HepG2 (cell line): ENCODE measurements at regions not wholly inside any gene's neighbourhood (a gene's known extent, or its start where the extent isn't known, plus 50 kb on each side); places are given as distances from the start of the nearest gene placed in this dataset.

ENCODE experiments used
- ATAC-seq: fragments of 200-7000 bp; cut with Tn5 transposase; 3 replicates; pipeline ENCODE4 v1.9.1; 2020; ENCODE audit warnings: mild to moderate bottlenecking, moderate library complexity
- BruUV-seq: library from RNA; stranded (reverse); fragments of 400-500 nt; replicated peaks from 2 replicates; lab custom pipeline; 2021; lab: Mats Ljungman, UMichigan
- CTCF ChIA-PET: fragments of 300-600 bp; formaldehyde crosslinking; extraction: SDS; loops from one replicate; lab custom pipeline; 2021; ENCODE audit warnings: low total read pairs, inconsistent platforms, low intra/inter-chr PET ratio; lab: Yijun Ruan, JAX
- POLR2A ChIA-PET: fragments of 350-600 bp; sonication (Branson Sonifier 250); formaldehyde crosslinking; loops from one replicate; lab custom pipeline; 2020; ENCODE audit warnings: antibody characterized with exemption, inconsistent platforms; lab: Yijun Ruan, JAX
- DNase-seq: peaks from one replicate; pipeline ENCODE4 v3.0.0-alpha.2; 2015; ENCODE audit warnings: low spot score
- FAIRE-seq: peaks from 3 replicates; lab custom pipeline; 2011; peaks lifted over from hg19 to GRCh38; lab: Jason Lieb, UNC
- H2AFZ ChIP-seq: one replicate; pipeline ENCODE4 v1.6.1; 2011; ENCODE audit warnings: low read length, inconsistent platforms
- H3K27ac ChIP-seq: fragments of 300-600 bp; 3 replicates; pipeline ENCODE4 v1.8.0; 2011; ENCODE audit warnings: mixed run types, mild to moderate bottlenecking, mixed read lengths, low read length, inconsistent platforms; ENCODE audit not compliant: insufficient read depth; ENCODE audit errors: extremely low read length
- H3K27me3 ChIP-seq, 2 experiments: fragments of 200-600 bp in 1 of 2; 2 replicates in 1 of 2; 3 replicates in 1 of 2; pipeline versions ENCODE4 v1.6.0 to v1.8.0; 2011; ENCODE audit warnings: low read length in 2 of 2, mild to moderate bottlenecking in 2 of 2, moderate library complexity in 2 of 2, inconsistent platforms in 1 of 2; ENCODE audit not compliant: insufficient read depth in 2 of 2, control insufficient read depth in 1 of 2
- H3K36me3 ChIP-seq, 2 experiments: fragments of 200-600 bp in 1 of 2; replicated peaks in 1 of 2; 2 replicates in 1 of 2; 3 replicates in 1 of 2; pipeline versions ENCODE4 v1.5.1 to v1.8.0; 2011; ENCODE audit warnings: low read length in 2 of 2, inconsistent platforms in 1 of 2; ENCODE audit not compliant: insufficient read depth in 2 of 2, control insufficient read depth in 1 of 2
- H3K4me1 ChIP-seq: 2 replicates; pipeline ENCODE4 v1.5.1; 2012; ENCODE audit warnings: low read length, inconsistent platforms; ENCODE audit not compliant: insufficient read depth
- H3K4me2 ChIP-seq: 2 replicates; pipeline ENCODE4 v1.6.0; 2011; ENCODE audit warnings: low read depth, low read length, inconsistent platforms
- H3K4me3 ChIP-seq, 3 experiments: fragments of 200-600 bp in 1 of 3; sonication (generic), shearing (Covaris generic) in 1 of 3; replicated peaks in 1 of 3; 2 replicates each; pipeline ENCODE4 v1.5.1; 2011 to 2016; ENCODE audit warnings: low read length in 3 of 3, inconsistent platforms in 2 of 3, low read depth in 2 of 3, mild to moderate bottlenecking in 2 of 3, control low read depth in 1 of 3, mixed read lengths in 1 of 3; ENCODE audit not compliant: insufficient read depth in 1 of 3
- H3K79me2 ChIP-seq: one replicate; pipeline ENCODE4 v1.6.1; 2011; ENCODE audit warnings: low read length, inconsistent platforms; ENCODE audit not compliant: insufficient read depth
- H3K9ac ChIP-seq: 2 replicates; pipeline ENCODE4 v1.6.0; 2011; ENCODE audit warnings: mild to moderate bottlenecking, low read depth, low read length, inconsistent platforms; ENCODE audit not compliant: insufficient read depth
- H3K9me3 ChIP-seq: 2 replicates; pipeline ENCODE4 v1.5.1; 2012; ENCODE audit warnings: mild to moderate bottlenecking, low read length
- H4K20me1 ChIP-seq: 2 replicates; pipeline ENCODE4 v1.6.0; 2011; ENCODE audit warnings: inconsistent platforms, mild to moderate bottlenecking, low read length, moderate library complexity; ENCODE audit not compliant: insufficient read depth
- HMGXB4 ChIP-seq, 2 experiments: sonication (generic) in 1 of 2; formaldehyde crosslinking in 1 of 2; IDR thresholded peaks; 2 replicates each; pipeline versions ENCODE4 v1.4.0 to v1.6.1; 2018 to 2020; ENCODE audit warnings: missing genetic modification reagents in 2 of 2, borderline replicate concordance in 1 of 2, low read depth in 1 of 2, mild to moderate bottlenecking in 1 of 2, missing biosample characterization in 1 of 2
- NFYB ChIP-seq: sonication (generic); formaldehyde crosslinking; IDR thresholded peaks from 2 replicates; pipeline ENCODE4 v1.4.0; 2020; ENCODE audit warnings: missing genetic modification reagents
- TGIF2 ChIP-seq: IDR thresholded peaks from 2 replicates; pipeline ENCODE4 v1.6.1; 2016; ENCODE audit warnings: control low read depth, missing compliant biosample characterization
- ZBTB43 ChIP-seq: sonication (generic); formaldehyde crosslinking; conservative IDR thresholded peaks from 2 replicates; pipeline ENCODE4 v1.4.0; 2020; ENCODE audit warnings: missing genetic modification reagents
- ZNF552 ChIP-seq: sonication (generic); formaldehyde crosslinking; IDR thresholded peaks from 2 replicates; pipeline ENCODE4 v1.9.0; 2022; ENCODE audit warnings: missing genetic modification reagents, mild to moderate bottlenecking, borderline replicate concordance
- ZNF740 ChIP-seq: sonication (generic); formaldehyde crosslinking; IDR thresholded peaks from 2 replicates; pipeline ENCODE4 v1.4.0; 2020; ENCODE audit warnings: missing genetic modification reagents
- WGBS: methylation state at CpG from one replicate; pipeline ENCODE4 v1.1.6; 2017; ENCODE audit warnings: low lambda C conversion rate; 5-methylcytosine and 5-hydroxymethylcytosine counted together
- in situ Hi-C: cut with HindIII; loops from 2 replicates; pipeline ENCODE4 v1.10.0; 2017; ENCODE audit warnings: low pct_unique_long_range_greater_than_20kb; ENCODE audit not compliant: extremely low pct_ligation_motif_present
- intact Hi-C: fragments of 100-400 bp; cut with micrococcal nuclease; formaldehyde crosslinking; loops from one replicate; pipeline ENCODE4 v1.10.0; 2022; ENCODE audit not compliant: unreplicated experiment
- TF ChIP-seq, protein P1 (sequence below): sonication (generic); formaldehyde crosslinking; IDR thresholded peaks from 2 replicates; pipeline ENCODE4 v1.5.0; 2020; ENCODE audit warnings: mild to moderate bottlenecking, missing genetic modification reagents

GRCh38 chr15:23857028-23857641 lies 170.0 kb upstream of the NDN start (continued):
- TF ChIP-seq HMGXB4 (CRISPR knock-in tag; IDR thresholded peaks at IDR 0.05; ENCODE audit: borderline replicate concordance in 1 of 2, low read depth in 1 of 2) (no peak), ZBTB43 (CRISPR knock-in tag) (no peak)

GRCh38 chr15:23859008-23859407 lies 171.9 kb upstream of the NDN start:
- in situ Hi-C loops = no loop called here
- H3K27ac ChIP-seq = no peak overlapping the region
- WGBS = 39% methylated on average over 5 of the region's 5 CpGs
- TF ChIP-seq, protein P1, sequence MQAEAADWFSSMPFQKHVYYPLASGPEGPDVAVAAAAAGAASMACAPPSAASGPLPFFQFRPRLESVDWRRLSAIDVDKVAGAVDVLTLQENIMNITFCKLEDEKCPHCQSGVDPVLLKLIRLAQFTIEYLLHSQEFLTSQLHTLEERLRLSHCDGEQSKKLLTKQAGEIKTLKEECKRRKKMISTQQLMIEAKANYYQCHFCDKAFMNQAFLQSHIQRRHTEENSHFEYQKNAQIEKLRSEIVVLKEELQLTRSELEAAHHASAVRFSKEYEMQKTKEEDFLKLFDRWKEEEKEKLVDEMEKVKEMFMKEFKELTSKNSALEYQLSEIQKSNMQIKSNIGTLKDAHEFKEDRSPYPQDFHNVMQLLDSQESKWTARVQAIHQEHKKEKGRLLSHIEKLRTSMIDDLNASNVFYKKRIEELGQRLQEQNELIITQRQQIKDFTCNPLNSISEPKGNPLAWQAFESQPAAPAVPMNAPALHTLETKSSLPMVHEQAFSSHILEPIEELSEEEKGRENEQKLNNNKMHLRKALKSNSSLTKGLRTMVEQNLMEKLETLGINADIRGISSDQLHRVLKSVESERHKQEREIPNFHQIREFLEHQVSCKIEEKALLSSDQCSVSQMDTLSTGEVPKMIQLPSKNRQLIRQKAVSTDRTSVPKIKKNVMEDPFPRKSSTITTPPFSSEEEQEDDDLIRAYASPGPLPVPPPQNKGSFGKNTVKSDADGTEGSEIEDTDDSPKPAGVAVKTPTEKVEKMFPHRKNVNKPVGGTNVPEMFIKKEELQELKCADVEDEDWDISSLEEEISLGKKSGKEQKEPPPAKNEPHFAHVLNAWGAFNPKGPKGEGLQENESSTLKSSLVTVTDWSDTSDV (CRISPR knock-in tag) = no peak
- no peak for TF ChIP-seq TGIF2 (CRISPR knock-in tag)
- no peak for TF ChIP-seq ZNF552 (CRISPR knock-in tag)
- no peak for TF ChIP-seq ZNF740 (CRISPR knock-in tag)
- no peak for TF ChIP-seq NFYB (CRISPR knock-in tag)
- TF ChIP-seq, all 625 proteins: peak for 0
- Histone ChIP-seq H2AFZ (no peak overlapping the region), H3K4me3 (no peak overlapping the region), H3K79me2 (no peaks in the 10 kb centered on the region), H3K4me1 (peaks cover 5% of the 10 kb centered on the region; the same call in 1 of the 2 replicates), H3K9ac (no peak overlapping the region), H4K20me1 (no peaks in the 10 kb centered on the region), H3K27me3 (no peaks in the 10 kb centered on the region; a peak in 2 of 5 replicates), H3K9me3 (no peaks in the 10 kb centered on the region), H3K36me3 (no peaks in the 10 kb centered on the region), H3K4me2 (no peak overlapping the region)
- FAIRE-seq (no peak), DNase-seq (no peak), ATAC-seq (no peak)
- BruUV-seq = no TSS peak
- CTCF ChIA-PET = no interaction called here
- POLR2A ChIA-PET = no interaction called here
- intact Hi-C loops = loop anchor here (10.0 kb wide), 1 partner anchor 94 kb away; no protein-coding TSS in a partner anchor
